Breast epithelium (tissue), 4 donors: ENCODE measurements at regions not wholly inside any gene's neighbourhood (a gene's known extent, or its start where the extent isn't known, plus 50 kb on each side); places are given as distances from the start of the nearest gene placed in this dataset.

Source experiments
- DNase-seq, 2 donors: peaks; one replicate each; pipeline ENCODE4 v3.0.0-alpha.2; 2019; ENCODE audit warnings: low spot score in 2 of 2
- H3K27ac ChIP-seq, 2 donors: fragments of 200-600 bp; sonication (generic) in 1 of 2; one replicate each; pipeline ENCODE4 v1.5.1; 2016 to 2019; ENCODE audit warnings: mild to moderate bottlenecking in 1 of 2
- H3K27me3 ChIP-seq, 2 donors: fragments of 200-600 bp; sonication (generic) in 1 of 2; one replicate each; pipeline versions ENCODE4 v1.5.1 to v1.6.0; 2017 to 2019; ENCODE audit warnings: control low read depth in 1 of 2, mild to moderate bottlenecking in 1 of 2
- H3K36me3 ChIP-seq: fragments of 200-600 bp; one replicate; pipeline ENCODE4 v1.5.1; 2019
- H3K4me1 ChIP-seq, 2 donors: fragments of 200-600 bp; sonication (generic); one replicate each; pipeline ENCODE4 v1.5.1; 2016 to 2019; ENCODE audit warnings: control low read depth in 1 of 2
- H3K4me3 ChIP-seq, 3 donors: fragments of 200-600 bp; sonication (generic); 1 replicate in 2 of 3; 2 replicates in 1 of 3; pipeline ENCODE4 v1.5.1; 2016 to 2019; ENCODE audit warnings: mild to moderate bottlenecking in 3 of 3, moderate library complexity in 2 of 3
- H3K9me3 ChIP-seq, 2 donors: fragments of 200-600 bp; sonication (generic) in 1 of 2; one replicate each; pipeline ENCODE4 v1.5.1; 2016 to 2019; ENCODE audit warnings: control low read depth in 1 of 2
- POLR2A ChIP-seq: fragments of 450-650 bp; IDR thresholded peaks from one replicate; pipeline ENCODE4 v1.6.1; 2016; ENCODE audit warnings: antibody characterized with exemption, mild to moderate bottlenecking, moderate library complexity
- POLR2AphosphoS5 ChIP-seq, 3 donors: sonication (generic); formaldehyde crosslinking; IDR thresholded peaks; one replicate each; pipeline ENCODE4 v1.6.1; 2017; ENCODE audit warnings: antibody characterized with exemption in 3 of 3
- intact Hi-C: fragments of 100-400 bp; cut with DNase I; formaldehyde crosslinking; loops from one replicate; pipeline ENCODE4 v1.15.1; 2023; ENCODE audit warnings: low total_unique reads
- TF ChIP-seq, protein P1 (sequence below), 3 donors: fragments of 450-650 bp; IDR thresholded peaks; one replicate each; pipeline ENCODE4 v1.5.1; 2016 to 2017; ENCODE audit warnings: antibody characterized with exemption in 3 of 3, mild to moderate bottlenecking in 3 of 3, moderate library complexity in 3 of 3

DNA sequence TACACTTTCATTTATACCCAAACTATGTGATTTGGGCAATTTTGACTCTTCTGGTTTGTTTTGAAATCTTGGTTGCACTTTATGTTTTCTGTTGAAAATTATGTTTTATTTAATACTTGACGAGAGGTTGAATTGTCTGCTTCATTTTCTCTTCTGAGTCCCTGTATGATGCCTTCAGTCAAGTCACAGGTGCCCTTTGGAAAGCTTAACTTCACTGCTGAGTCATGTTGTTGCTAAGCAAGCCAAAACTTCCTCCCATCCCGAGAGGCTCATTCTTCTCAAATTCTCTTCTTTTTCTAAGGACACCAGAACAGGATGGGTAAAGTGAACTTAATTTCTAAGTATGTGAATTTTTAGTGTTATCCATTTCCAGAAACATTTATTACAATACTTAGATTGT lies 455.3 kb upstream of the PTGER4 start:
- TF ChIP-seq POLR2AphosphoS5 (IDR thresholded peaks at IDR 0.05), result no peak
- TF ChIP-seq, protein P1, sequence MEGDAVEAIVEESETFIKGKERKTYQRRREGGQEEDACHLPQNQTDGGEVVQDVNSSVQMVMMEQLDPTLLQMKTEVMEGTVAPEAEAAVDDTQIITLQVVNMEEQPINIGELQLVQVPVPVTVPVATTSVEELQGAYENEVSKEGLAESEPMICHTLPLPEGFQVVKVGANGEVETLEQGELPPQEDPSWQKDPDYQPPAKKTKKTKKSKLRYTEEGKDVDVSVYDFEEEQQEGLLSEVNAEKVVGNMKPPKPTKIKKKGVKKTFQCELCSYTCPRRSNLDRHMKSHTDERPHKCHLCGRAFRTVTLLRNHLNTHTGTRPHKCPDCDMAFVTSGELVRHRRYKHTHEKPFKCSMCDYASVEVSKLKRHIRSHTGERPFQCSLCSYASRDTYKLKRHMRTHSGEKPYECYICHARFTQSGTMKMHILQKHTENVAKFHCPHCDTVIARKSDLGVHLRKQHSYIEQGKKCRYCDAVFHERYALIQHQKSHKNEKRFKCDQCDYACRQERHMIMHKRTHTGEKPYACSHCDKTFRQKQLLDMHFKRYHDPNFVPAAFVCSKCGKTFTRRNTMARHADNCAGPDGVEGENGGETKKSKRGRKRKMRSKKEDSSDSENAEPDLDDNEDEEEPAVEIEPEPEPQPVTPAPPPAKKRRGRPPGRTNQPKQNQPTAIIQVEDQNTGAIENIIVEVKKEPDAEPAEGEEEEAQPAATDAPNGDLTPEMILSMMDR (IDR thresholded peaks at IDR 0.05), result no peak
- no peak for TF ChIP-seq POLR2A
- Histone ChIP-seq H3K36me3 (no peaks in the 10 kb centered on the region), H3K27ac (no peak overlapping the region), H3K9me3 (no peaks in the 10 kb centered on the region), H3K27me3 (no peaks in the 10 kb centered on the region), H3K4me3 (no peak overlapping the region), H3K4me1 (no peaks in the 10 kb centered on the region)
- no peak for DNase-seq
- intact Hi-C loops, result no loop called here

DNA sequence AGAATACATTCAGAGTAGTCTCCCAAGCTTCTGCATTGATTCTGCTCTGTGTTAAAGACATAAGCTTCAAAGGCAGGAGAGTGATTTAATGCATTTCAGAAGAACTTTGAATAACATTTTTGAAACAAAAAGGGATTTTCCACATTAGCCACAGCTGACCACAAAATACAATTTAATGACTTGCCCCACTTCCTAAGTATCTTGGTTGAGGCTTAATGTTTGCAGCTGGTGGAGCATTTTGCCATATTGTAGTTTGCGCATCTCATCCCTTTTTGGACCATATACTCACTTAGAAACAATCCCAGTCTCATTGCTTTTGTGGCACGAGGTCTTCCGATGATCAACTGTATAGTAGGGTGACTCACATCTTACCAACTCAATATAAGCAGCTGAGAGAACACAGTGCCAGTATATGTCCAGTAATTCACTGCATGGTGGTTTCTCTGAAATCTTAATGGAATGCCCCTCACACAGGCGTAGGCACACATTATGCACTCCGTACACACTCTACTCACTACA lies 455.8 kb upstream of the PTGER4 start:
- TF ChIP-seq, protein P1 (IDR thresholded peaks at IDR 0.05), result no peak
- TF ChIP-seq POLR2AphosphoS5 (IDR thresholded peaks at IDR 0.05), result no peak
- no peak for TF ChIP-seq POLR2A
- intact Hi-C loops, result no loop called here
- Histone ChIP-seq H3K36me3 (no peaks in the 10 kb centered on the region), H3K9me3 (no peaks in the 10 kb centered on the region), H3K27me3 (no peaks in the 10 kb centered on the region), H3K4me1 (no peaks in the 10 kb centered on the region), H3K4me3 (no peak overlapping the region), H3K27ac (no peak overlapping the region)
- no peak for DNase-seq

DNA sequence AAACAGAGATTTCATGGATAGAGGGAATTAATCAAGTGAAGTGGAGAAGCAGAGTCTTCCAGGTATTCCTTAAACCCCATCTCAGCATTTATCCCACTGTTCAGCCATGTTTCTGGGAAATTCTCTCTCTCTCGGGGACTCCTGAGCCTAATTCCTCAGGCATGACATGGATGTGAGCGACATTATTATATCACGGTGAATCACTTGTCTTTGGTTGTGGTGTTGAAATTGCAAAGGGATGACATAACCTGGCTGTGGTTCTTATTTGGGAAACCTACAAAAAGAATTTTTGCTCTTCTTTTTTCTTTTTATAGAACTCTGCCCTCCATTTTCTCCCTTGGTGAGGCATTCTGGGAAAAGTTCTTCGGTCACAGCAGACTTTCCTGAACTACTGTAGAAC lies 457.9 kb upstream of the PTGER4 start:
- intact Hi-C loops, result no loop called here

DNA sequence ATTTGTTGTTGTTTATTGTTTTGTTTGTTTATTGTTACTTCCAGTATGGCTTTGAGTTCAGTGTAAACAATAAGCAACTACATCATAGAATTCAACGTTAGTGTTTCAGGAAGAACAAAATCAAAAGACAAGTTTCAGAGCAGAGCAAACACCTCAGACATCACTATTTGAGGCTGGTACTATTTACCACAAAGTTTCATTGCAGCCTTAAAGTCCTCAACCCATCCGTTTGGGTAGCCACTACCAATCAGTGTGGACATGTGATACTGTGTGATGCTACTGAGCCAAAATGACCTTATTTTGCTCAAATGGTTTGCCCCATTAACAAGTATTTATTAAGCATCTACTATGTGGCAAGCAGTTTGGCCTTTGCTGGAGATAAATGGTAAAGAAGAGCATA lies 458.5 kb upstream of the PTGER4 start:
- no peaks in the 10 kb centered on the region for H3K9me3 ChIP-seq
- no peak for DNase-seq
- H3K4me3 ChIP-seq, result no peak overlapping the region
- no peak overlapping the region for H3K27ac ChIP-seq
- TF ChIP-seq, protein P1 (IDR thresholded peaks at IDR 0.05), result no peak
- TF ChIP-seq POLR2AphosphoS5 (IDR thresholded peaks at IDR 0.05) (no peak), POLR2A (no peak)
- H3K36me3 ChIP-seq, result no peaks in the 10 kb centered on the region
- H3K4me1 ChIP-seq, result no peaks in the 10 kb centered on the region
- intact Hi-C loops, result no loop called here
- H3K27me3 ChIP-seq, result no peaks in the 10 kb centered on the region

More for the DNA sequence above, 457.9 kb upstream of the PTGER4 start:
- Histone ChIP-seq H3K36me3 (no peaks in the 10 kb centered on the region), H3K4me1 (no peaks in the 10 kb centered on the region), H3K4me3 (no peak overlapping the region), H3K27me3 (no peaks in the 10 kb centered on the region), H3K27ac (no peak overlapping the region), H3K9me3 (no peaks in the 10 kb centered on the region)
- TF ChIP-seq POLR2AphosphoS5 (IDR thresholded peaks at IDR 0.05), result no peak
- TF ChIP-seq, protein P1 (IDR thresholded peaks at IDR 0.05), result no peak
- no peak for TF ChIP-seq POLR2A
- DNase-seq, result no peak

DNA sequence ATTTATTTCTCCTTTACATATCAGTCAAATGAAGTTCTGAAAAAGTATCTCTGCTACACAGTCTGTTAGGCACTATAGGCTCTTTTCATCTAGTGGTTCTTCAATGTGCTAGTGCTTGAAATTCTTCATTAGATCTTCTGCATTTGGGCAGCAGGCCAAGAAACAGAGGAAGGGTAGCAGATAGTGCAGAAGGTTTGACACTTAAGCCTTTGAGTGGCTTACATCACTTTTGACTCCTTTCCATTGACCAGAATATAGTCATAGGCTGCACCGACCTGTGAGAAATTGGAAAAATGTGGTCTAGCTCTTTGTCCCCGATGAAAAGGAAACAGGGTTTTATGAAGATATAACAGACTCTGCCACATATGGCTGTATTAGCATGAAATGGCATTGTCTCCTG lies 459.5 kb upstream of the PTGER4 start:
- no peaks in the 10 kb centered on the region for H3K9me3 ChIP-seq
- TF ChIP-seq, protein P1 (IDR thresholded peaks at IDR 0.05), result no peak
- TF ChIP-seq POLR2A, result no peak
- no peak for TF ChIP-seq POLR2AphosphoS5 (IDR thresholded peaks at IDR 0.05)
- H3K4me1 ChIP-seq, result no peaks in the 10 kb centered on the region
- H3K27me3 ChIP-seq, result no peaks in the 10 kb centered on the region
- intact Hi-C loops, result no loop called here
- no peak overlapping the region for H3K27ac ChIP-seq
- no peaks in the 10 kb centered on the region for H3K36me3 ChIP-seq
- no peak for DNase-seq
- H3K4me3 ChIP-seq, result no peak overlapping the region
